ENCODE measurements at regions not wholly inside any gene's neighbourhood (a gene's known extent, or its start where the extent isn't known, plus 50 kb on each side); places are given as distances from the start of the nearest gene placed in this dataset.

- no peak overlapping the region for H3K27ac ChIP-seq (ENCODE audit: low read depth, low read length)
- no peak overlapping the region for H3K9ac ChIP-seq (ENCODE audit: low read length)
- no peaks in the 10 kb centered on the region for H3K4me1 ChIP-seq (ENCODE audit: control insufficient read depth in 1 of 2, insufficient read depth in 2 of 2, low read length in 2 of 2)
- intact Hi-C loops (cut with micrococcal nuclease): no loop called here
- RAD21 ChIA-PET (ENCODE audit: low non-redundant PET in 1 of 2, low total read pairs in 2 of 2, uncharacterized antibody in 2 of 2, unreplicated experiment in 2 of 2): no interaction called here
- no peaks in the 10 kb centered on the region for H4K20me1 ChIP-seq (ENCODE audit: insufficient read depth)
- no peak for DNase-seq (ENCODE audit: low read depth, low spot score)
- no peaks in the 10 kb centered on the region for H3K36me3 ChIP-seq (ENCODE audit: control insufficient read depth in 1 of 2, insufficient read depth in 2 of 2, low read length in 2 of 2)
- POLR2A ChIA-PET: no interaction called here
- no peak overlapping the region for H3K4me3 ChIP-seq (replicated peaks in 1 of 2; ENCODE audit: low read depth in 1 of 2, low read length in 2 of 2)
- no peaks in the 10 kb centered on the region for H3K27me3 ChIP-seq (ENCODE audit: insufficient read depth, low read length)
- no peak for ATAC-seq
- no TSS peak for BruUV-seq (replicated peaks)
- H2AFZ ChIP-seq (ENCODE audit: low read depth, low read length, poor library complexity, severe bottlenecking): no peak overlapping the region
- CTCF ChIA-PET: no interaction called here
- H3K9me3 ChIP-seq (ENCODE audit: control insufficient read depth in 1 of 2, insufficient read depth in 1 of 2, low read depth in 1 of 2, low read length in 2 of 2): no peaks in the 10 kb centered on the region
- no peak overlapping the region for H3K4me2 ChIP-seq (ENCODE audit: low read length)
- H3K9me2 ChIP-seq (ENCODE audit: insufficient read depth): no peaks in the 10 kb centered on the region
- TF ChIP-seq CEBPB (IDR thresholded peaks at IDR 0.05; ENCODE audit: low read depth) (no peak), YY1 (IDR thresholded peaks at IDR 0.05; ENCODE audit: extremely low read depth, insufficient replicate concordance, low read depth, low read length) (no peak), REST (IDR thresholded peaks at IDR 0.05; ENCODE audit: low read depth) (no peak), JUND (IDR thresholded peaks at IDR 0.05) (no peak), ZFX (IDR thresholded peaks at IDR 0.05) (no peak), FOSL1 (IDR thresholded peaks at IDR 0.05; ENCODE audit: low read depth) (no peak), SRF (IDR thresholded peaks at IDR 0.05; ENCODE audit: low read depth) (no peak)
- TF ChIP-seq, protein P1, sequence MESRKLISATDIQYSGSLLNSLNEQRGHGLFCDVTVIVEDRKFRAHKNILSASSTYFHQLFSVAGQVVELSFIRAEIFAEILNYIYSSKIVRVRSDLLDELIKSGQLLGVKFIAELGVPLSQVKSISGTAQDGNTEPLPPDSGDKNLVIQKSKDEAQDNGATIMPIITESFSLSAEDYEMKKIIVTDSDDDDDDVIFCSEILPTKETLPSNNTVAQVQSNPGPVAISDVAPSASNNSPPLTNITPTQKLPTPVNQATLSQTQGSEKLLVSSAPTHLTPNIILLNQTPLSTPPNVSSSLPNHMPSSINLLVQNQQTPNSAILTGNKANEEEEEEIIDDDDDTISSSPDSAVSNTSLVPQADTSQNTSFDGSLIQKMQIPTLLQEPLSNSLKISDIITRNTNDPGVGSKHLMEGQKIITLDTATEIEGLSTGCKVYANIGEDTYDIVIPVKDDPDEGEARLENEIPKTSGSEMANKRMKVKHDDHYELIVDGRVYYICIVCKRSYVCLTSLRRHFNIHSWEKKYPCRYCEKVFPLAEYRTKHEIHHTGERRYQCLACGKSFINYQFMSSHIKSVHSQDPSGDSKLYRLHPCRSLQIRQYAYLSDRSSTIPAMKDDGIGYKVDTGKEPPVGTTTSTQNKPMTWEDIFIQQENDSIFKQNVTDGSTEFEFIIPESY (IDR thresholded peaks at IDR 0.05; ENCODE audit: extremely low read depth, insufficient replicate concordance, low read length): no peak
- TF ChIP-seq, protein P2, sequence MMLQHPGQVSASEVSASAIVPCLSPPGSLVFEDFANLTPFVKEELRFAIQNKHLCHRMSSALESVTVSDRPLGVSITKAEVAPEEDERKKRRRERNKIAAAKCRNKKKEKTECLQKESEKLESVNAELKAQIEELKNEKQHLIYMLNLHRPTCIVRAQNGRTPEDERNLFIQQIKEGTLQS (IDR thresholded peaks at IDR 0.05): no peak
- H3K79me2 ChIP-seq (ENCODE audit: insufficient read depth, low read length): no peaks in the 10 kb centered on the region
Measured at GRCh38 chr2:192515937-192516336, 321.2 kb upstream of the TMEFF2 start.

Measured in HCT116 (cell line).